ENCODE measurements at regions not wholly inside any gene's neighbourhood (a gene's known extent, or its start where the extent isn't known, plus 50 kb on each side); places are given as distances from the start of the nearest gene placed in this dataset.
"Not testable (repeated sequence)": the region's sequence is repeated elsewhere in the genome, so short reads cannot be mapped to it uniquely, and the experiment has no call there.

DNA sequence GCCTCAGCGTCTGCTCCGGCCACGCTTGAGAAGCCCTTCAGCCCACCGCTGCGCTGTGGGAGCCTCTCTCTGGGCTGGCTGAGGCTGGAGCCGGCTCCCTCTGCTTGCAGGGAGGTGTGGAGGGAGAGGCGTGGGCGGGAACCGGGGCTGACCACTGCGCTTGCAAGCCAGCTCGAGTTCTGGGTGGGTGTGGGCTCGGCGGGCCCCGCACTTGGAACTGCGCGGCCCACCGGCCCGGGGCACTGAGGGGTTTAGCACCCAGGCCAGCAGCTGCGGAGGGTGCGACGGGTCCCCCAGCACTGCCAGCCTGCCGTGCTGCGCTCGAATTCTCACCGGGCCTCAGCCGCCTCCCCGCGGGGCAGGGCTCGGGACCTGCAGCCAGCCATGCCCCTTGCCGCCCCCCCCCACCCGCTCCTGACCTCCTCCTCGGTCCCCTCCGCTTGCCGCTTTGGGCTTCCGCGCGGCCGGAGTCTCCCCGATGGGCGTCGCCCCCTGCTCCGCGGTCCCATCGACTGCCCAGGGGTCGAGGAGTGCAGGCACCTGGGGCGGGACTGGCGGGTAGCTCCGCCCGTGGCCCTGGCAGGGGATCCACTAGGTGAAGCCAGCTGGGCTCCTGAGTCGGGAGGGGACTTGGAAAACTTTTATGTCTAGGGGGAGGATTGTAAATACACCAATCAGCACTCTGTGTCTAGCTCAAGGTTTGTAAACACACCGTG is 106.7 kb downstream of the RAP2B start:
- DNase-seq, result no peak

DNA sequence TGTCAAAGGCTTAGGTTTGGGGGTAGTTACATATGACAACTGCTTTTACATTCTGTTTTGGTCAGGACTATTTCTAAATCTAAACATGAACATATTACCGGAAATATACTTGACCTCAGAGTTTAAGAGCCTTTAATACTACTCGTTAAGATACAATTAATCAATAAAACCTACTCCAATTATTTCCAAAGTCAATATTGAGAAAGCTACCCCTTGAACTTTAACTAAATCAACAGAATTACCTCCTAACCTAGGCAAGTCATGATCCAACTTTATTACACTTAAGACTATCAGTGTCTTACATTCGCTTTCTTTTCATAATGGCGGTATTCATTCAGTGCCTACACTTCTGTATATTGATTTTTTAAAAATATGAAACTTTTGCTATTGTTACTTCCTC is 107.7 kb downstream of the RAP2B start:
- DNase-seq, result no peak

- DNase-seq, result no peak
Measured at GRCh38 chr3:153273217-153273616, 111.2 kb downstream of the RAP2B start.

DNA sequence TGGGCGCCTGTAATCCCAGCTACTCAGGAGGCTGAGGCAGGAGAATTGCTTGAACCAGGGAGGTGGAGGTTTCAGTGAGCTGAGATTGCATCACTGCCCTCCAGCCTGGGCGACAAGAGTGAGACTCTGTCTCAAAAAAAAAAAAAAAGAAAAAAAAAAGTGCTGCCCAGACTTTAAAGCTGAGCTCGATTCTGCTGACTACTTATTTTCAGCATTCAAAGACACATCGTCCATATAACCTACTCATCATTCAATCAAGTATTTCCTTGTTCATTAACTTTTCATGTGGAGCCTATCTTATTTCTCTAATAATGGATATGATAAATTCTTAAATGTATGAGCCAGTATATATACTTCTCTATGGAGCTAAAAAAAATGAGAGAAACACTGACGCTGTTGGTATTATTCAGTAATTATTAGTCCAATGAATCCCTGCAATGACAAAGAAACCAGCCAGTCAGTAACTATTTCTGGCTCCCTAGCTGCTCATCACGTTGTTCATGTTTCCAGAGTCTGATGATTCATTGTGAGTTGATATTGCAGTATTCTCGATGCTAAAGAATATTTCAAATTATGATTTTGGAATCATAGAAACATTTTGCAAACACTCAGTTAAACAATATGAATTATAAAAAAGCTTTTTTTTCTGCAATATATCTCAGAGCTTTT is 111.9 kb downstream of the RAP2B start:
- no peak for DNase-seq

DNA sequence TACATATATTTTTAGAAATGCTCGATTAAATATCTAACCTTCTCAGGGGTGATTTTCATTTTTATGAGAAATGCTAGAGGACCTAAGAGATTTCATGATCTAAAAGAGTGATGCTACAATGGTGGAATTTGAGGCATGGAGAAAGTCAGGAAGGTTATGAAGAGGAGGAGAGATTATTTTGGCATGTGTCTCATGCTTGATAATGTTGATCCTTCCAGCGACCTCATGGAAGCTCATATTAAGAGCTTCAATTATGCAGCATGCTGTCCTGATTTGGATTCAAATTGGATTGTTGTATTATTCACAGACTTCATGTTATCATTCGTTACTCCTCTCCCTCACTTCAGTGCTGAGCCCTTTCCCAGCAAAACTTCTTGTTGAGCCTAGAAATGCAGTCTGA is 112.5 kb downstream of the RAP2B start:
- DNase-seq, result no peak

DNA sequence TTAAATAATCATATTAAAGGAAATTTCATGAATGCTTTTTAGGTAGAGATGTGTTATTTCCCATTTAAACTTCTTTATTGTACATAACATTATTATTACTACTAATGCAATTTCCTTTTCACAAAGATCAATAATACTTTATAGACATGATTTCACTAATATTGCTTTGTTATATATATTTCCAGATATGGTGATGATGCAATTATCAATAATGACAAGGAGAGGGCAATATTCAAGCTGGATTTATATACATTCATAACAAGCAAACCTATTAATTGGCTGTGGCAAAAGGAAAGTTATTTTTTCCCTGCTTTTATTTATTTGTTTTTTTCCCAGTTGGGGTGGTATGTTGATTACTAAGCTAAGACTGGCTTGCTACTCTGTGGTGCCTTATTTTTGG is 113.5 kb downstream of the RAP2B start:
- no peak for DNase-seq

- DNase-seq, result no peak
Measured at GRCh38 chr3:153277029-153277428, 115.0 kb downstream of the RAP2B start.

GRCh38 chr3:153281236-153281997 is 119.4 kb downstream of the RAP2B start:
- not testable (repeated sequence) for DNase-seq

DNA sequence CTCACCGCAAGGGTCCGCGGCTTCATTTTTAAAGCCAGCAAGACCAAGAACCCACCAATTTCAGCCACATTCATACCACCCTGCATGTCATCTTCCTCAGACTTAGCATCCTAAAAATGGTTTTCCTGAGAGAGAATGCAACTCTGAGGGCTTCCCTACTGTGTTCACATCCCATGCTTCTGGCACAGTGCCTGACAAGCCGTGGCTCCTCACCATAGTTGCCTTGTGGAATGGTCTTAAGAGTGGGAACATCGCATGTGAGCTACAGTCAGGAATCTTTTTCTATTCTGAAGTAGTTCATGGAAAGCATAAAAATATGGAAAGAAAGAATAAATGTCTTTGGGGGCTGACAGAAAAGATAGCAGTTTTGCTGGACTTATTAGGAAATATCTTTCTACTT is 120.3 kb downstream of the RAP2B start:
- no peak for DNase-seq

DNA sequence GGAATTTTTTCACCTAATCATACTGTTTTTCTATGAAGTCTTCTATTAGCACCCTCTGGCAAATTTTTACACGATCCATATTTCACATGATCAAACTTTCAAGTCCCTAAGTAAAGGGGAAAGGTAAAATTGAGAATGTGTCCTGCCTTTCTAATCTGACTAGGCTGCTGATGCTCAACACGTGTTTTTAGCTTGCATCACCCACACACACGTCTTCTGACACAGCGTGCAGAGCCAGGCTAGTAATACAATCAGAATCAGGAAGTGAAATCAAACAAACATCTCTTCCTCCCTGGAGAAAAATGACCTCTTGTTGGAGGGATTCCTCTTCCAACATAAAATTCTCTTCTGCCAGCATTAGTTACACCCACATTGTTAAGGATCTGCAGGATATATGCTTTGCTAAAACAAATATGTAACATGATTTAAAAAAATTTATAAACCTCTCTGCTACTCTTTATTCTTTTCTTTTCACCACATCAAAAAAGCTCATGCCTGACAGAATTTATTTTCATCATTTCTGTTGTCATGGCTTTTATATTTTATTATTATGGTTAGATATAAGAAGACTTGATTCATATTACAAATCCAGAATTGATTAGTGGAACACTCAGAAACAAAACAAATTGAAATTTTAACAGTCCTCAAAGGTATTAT is 122.4 kb downstream of the RAP2B start:
- peak in 4 of 6 experiments; percentile 0 to 65 (median 30) for DNase-seq

DNA sequence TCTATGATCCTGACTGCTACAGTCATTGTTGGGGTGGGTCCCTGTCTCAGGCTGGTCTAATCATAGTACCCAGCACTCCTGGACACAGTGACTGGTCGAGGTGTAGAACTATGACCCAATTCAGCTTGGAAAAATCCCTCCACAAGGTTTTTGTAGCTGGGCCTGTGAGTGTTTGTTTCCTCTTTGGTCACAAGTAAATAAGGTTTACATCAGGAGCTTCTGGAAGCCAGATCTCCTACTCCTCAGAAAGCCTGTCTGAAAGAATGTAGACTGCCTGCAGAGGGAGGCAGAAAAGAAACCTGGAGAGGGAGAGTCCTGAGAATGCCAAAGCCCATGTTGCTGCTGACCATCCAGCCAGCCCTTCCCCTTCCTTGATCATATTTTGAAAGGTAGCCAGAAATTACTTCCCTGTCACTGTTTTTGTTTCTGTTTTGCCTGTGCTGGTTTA is 123.2 kb downstream of the RAP2B start:
- no peak for DNase-seq

DNA sequence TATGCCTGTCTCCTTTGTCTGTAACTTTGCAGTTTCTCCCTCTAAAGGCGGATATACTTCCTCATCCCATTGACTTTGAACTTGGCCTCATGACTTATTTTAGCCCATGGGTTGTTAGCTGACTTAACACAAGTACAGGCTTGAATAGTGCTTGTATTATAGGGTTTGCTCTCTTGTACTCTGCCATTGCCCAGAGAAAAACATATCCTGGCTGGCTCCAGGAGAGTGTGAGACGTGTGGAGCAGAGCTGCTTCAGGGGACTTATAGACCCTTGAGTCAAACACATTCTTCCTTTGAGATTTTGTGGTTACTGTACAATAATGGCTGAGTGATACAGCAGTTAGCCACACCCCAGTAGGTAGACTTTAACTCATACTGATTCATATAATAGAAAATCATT is 124.0 kb downstream of the RAP2B start:
- peak in 1 of 6 experiments; percentile 3 for DNase-seq

DNA sequence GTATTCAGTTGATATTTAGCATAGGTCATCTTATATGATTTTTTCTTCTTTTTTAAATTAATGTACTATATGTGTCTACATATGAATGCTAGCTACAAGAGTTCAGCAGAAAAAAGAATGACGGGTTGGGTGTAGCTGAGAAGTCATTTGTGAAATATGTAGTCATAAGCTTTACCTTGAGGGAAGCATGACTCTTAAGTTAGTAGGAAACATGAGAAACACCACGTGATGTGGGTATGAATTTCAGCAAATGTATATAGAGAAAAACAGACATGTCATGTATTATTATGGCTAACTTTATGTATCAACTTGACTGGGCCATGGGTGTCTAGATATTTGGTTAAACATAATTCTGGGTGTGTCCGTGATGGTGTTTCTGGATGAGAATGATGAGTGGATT is 125.0 kb downstream of the RAP2B start:
- no peak for DNase-seq

DNA sequence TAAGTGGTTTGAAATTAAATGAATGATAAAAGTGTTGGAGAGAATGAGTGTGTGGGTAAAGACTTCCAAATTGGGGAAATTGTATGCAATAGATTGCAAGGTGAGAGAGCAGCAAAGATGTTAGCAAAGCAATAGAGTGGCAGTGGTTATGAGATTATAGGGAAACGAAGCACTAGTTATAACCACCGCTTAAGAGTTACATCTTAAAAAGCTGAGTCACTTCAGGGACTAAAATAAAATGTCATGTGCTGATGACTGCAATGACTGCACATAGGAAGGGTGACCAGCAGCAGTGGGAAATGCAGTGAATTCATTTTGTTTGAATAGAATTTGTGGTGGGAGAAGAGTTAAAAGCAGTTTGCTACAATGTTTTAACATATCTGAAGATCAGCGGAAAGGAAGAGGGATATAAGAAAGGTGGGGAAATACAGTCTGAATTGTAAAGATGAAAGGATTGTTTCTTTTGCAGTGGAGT is 127.3 kb downstream of the RAP2B start:
- DNase-seq, result no peak

DNA sequence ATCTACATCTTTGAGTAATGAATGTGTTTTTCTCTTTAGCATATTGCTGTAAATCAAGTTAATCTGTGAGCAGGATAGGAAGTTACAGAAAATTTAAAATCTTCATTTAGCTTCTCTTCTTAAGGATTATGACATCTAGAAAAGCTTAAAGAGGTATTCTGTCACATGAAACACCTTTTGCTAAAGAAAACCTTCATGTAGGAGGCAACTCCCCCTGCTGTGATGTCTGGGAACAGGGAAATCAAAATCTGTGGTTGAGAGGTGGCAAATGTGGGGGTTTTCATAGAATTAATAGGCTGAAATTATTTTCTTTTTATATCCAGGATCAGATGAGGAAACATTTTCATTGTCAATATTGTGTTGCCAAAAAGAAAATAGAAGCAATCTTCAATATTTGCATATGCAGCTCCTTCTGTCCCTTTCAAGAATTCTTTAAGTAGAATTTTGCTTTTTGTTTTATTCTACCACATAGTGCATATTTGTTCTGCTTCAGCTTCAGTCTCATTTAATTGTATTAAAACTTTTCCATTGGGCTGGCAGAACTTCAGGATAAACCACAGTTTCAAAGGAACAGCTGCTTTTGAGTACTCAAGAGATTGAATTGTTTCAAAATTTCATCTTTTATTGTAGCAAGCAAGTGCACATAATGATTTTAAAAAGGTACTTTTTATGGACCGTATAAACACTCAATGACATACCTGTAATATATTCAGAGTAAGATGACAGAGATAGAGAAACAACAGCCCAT is 128.4 kb downstream of the RAP2B start:
- peak in 3 of 6 experiments; percentile 10 to 41 (median 23) for DNase-seq

DNA sequence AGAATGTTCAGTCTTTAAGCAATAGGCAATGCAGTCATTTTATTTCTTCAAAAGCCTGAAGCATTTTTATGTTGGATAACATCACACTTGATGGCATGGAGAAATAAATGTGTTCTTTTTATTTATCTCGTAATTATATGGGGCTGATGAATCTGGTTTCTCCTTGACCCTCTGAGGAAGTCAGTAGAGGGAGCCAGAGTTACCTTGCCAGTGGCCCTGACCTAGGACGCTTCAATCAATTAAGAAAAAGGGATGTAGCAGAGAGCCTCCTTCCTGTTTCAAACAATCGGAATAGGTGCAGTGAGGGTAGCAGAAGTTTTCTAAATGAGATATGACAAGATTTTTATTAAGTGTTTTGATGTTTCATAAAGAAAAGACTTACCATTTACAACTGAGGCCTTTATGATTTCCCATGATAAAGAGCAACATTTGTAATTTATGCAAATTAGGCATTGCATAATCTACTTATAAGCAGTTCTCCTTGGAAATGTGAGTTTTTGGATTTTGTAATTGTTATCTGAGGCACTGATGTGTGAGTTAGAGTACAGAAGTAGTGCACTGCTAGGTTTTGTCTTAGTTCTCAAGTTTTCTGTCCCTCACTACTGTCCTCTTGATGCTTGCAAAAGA is 129.1 kb downstream of the RAP2B start:
- no peak for DNase-seq

DNA sequence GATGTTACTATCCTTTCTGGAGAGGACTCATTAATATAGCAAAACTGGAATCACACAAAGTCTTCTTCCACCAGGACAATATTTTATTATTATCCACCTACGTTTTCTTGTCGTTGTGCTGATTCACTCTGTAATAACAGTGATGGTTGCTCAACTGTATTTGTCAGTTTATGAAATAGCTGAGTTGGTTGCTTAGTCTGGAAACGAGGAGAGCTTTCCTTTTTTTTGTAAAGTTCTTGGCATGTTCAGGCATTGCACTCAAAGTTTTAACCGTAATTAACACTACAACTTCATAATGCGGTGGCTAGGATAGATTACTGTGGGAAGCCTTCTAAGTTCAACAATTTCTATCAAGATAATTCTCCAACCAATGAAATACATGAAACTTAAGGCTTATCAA is 131.2 kb downstream of the RAP2B start:
- DNase-seq, result no peak

DNA sequence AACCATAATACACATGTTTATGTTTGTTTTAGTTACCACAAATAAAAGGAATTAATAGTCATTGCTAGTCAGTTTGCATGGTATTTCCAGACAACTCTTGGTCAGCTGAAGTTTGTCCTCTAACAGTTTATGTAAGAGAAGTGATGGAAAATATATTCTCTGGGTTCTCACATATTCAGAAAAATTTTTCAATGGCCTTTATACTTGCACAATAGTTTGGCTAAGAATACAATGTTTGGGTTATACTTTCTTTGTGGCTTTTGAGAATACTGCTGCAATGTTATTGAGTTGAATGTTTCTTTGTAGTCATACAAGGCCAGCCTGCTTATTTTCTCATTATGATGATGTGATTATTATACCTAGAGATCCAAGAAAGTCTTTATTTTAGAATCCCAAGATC is 133.9 kb downstream of the RAP2B start:
- no peak for DNase-seq

GRCh38 chr3:153305189-153305588 is 143.2 kb downstream of the RAP2B start:
- no peak for DNase-seq

GRCh38 chr3:153311541-153311940 is 149.5 kb downstream of the RAP2B start:
- DNase-seq, result no peak

GRCh38 chr3:153313302-153313965 is 151.4 kb downstream of the RAP2B start:
- DNase-seq, result no peak

Data from stimulated activated naive CD4-positive, alpha-beta T cell (primary cell).